Karpas-422 (cell line): ENCODE measurements at regions not wholly inside any gene's neighbourhood (a gene's known extent, or its start where the extent isn't known, plus 50 kb on each side); places are given as distances from the start of the nearest gene placed in this dataset.
"Not testable (repeated sequence)": the region's sequence is repeated elsewhere in the genome, so short reads cannot be mapped to it uniquely, and the experiment has no call there.

Source experiments
- DNase-seq: peaks from one replicate; pipeline ENCODE4 v3.0.0-alpha.2; 2015
- H2AFZ ChIP-seq: fragments of 200-600 bp; sonication (generic); 2 replicates; pipeline ENCODE4 v1.6.1; 2014; ENCODE audit warnings: antibody characterized with exemption, low read length, mixed read lengths
- H3K27ac ChIP-seq: fragments of 200-600 bp; sonication (generic); 2 replicates; pipeline ENCODE4 v1.5.1; 2014; ENCODE audit warnings: mild to moderate bottlenecking, low read length, moderate library complexity
- H3K27me3 ChIP-seq: fragments of 200-600 bp; sonication (generic); 2 replicates; pipeline ENCODE4 v1.6.1; 2014; ENCODE audit warnings: low read length, mixed read lengths
- H3K36me3 ChIP-seq: fragments of 200-600 bp; sonication (generic); 2 replicates; pipeline ENCODE4 v1.6.1; 2014; ENCODE audit warnings: low read length, mixed read lengths; ENCODE audit not compliant: insufficient read depth
- H3K4me1 ChIP-seq: fragments of 200-600 bp; sonication (generic); 2 replicates; pipeline ENCODE4 v1.6.1; 2014; ENCODE audit warnings: mild to moderate bottlenecking, low read length, mixed read lengths
- H3K4me2 ChIP-seq: fragments of 200-600 bp; sonication (generic); 2 replicates; pipeline ENCODE4 v1.6.1; 2014; ENCODE audit warnings: low read length, low read depth, mild to moderate bottlenecking; ENCODE audit not compliant: poor library complexity, severe bottlenecking
- H3K4me3 ChIP-seq: fragments of 200-600 bp; sonication (generic); 2 replicates; pipeline ENCODE4 v1.5.1; 2014; ENCODE audit warnings: mild to moderate bottlenecking, antibody characterized with exemption, low read length, mixed read lengths
- H3K79me2 ChIP-seq: fragments of 200-600 bp; sonication (generic); 2 replicates; pipeline ENCODE4 v1.6.1; 2014; ENCODE audit warnings: mild to moderate bottlenecking, low read length, mixed read lengths
- H3K9ac ChIP-seq: fragments of 200-600 bp; sonication (generic); 2 replicates; pipeline ENCODE4 v1.6.0; 2014; ENCODE audit warnings: low read length
- H3K9me2 ChIP-seq: fragments of 200-600 bp; sonication (generic), shearing (Covaris generic); replicated peaks from 2 replicates; pipeline ENCODE4 v1.6.0; 2014; ENCODE audit warnings: mild to moderate bottlenecking, low read length, moderate library complexity; ENCODE audit not compliant: insufficient read depth
- H3K9me3 ChIP-seq: fragments of 300-700, 200-600 bp; sonication (generic); 2 replicates; pipeline ENCODE4 v1.6.1; 2014; ENCODE audit warnings: low read length, mixed read lengths
- H4K20me1 ChIP-seq: fragments of 200-600 bp; sonication (generic); 2 replicates; pipeline ENCODE4 v1.6.1; 2014; ENCODE audit warnings: mild to moderate bottlenecking, antibody characterized with exemption, low read length, low read depth; ENCODE audit not compliant: insufficient read depth

DNA sequence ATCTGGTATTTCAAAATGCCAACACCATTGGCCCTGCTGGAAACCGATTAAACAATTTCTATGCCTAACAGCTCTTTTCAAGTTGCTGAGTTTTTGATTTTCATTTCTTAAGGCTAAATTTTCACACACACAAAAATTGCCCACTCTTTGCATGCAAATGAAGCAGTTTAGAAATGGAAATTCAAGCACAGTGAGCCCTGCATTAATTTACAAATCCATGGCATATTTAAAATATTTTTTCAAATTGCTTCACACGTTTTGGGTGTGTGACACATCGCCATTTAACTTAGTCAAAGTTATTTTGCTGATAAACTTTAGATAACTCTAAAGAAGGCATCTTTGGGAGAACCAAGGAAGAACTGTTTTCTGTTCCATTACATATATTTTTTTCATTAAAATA, 184.8 kb downstream of the TXNL1 start:
- no peak for DNase-seq
- Histone ChIP-seq H3K4me2 (no peak overlapping the region), H3K27ac (no peak overlapping the region), H3K27me3 (no peaks in the 10 kb centered on the region), H3K79me2 (no peaks in the 10 kb centered on the region), H2AFZ (no peak overlapping the region), H3K4me3 (no peak overlapping the region), H3K9me2 (no peaks in the 10 kb centered on the region), H3K4me1 (no peaks in the 10 kb centered on the region), H4K20me1 (no peaks in the 10 kb centered on the region), H3K9me3 (no peaks in the 10 kb centered on the region), H3K9ac (no peak overlapping the region), H3K36me3 (no peaks in the 10 kb centered on the region)

DNA sequence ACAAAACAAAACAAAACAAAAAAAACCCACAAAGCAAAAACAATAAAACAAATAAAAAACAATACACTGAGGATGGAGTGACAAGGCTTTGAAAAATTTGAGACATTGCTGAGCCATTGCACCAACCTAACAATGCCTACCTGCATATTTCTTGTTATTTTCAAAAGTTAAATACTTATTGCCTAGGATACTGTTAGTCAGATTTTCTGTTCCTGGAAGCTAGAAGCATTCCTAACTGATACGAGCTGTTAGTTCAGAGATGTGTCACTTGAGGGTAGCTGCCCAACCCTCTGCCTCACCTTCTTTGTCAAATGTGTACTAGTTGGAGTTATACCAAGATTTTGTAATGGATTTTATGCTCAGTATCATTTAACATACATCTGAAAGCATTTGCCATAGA, 187.2 kb downstream of the TXNL1 start:
- no peaks in the 10 kb centered on the region for H3K36me3 ChIP-seq
- H3K9ac ChIP-seq: no peak overlapping the region
- no peaks in the 10 kb centered on the region for H3K27me3 ChIP-seq
- H3K9me3 ChIP-seq: no peaks in the 10 kb centered on the region
- H3K4me3 ChIP-seq: no peak overlapping the region
- no peaks in the 10 kb centered on the region for H3K4me1 ChIP-seq
- H3K9me2 ChIP-seq: no peaks in the 10 kb centered on the region
- H3K4me2 ChIP-seq: no peak overlapping the region
- H2AFZ ChIP-seq: no peak overlapping the region
- no peaks in the 10 kb centered on the region for H4K20me1 ChIP-seq
- no peak overlapping the region for H3K27ac ChIP-seq
- no peak for DNase-seq
- no peaks in the 10 kb centered on the region for H3K79me2 ChIP-seq

DNA sequence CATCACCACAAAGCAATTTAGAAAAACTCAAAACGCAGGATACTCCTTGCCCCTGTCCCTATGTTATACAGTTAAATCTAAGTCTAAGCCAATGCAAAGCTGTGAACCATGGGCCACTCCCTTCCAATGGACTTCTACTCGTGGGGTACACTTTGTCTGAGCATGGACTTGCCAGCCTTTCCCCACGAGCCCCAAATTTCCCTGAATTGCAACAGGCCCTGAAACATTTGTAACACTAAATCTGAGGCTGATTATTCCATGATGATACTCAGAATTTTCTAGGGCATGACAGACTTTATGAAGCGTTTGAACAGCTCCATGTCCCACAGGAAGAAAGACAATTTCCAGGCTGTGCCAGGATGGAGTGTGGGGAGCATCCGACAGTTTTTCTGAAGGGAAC, 189.6 kb downstream of the TXNL1 start:
- no peak overlapping the region for H3K27ac ChIP-seq
- no peak overlapping the region for H3K4me3 ChIP-seq
- no peaks in the 10 kb centered on the region for H3K79me2 ChIP-seq
- H2AFZ ChIP-seq: no peak overlapping the region
- H3K27me3 ChIP-seq: no peaks in the 10 kb centered on the region
- no peaks in the 10 kb centered on the region for H4K20me1 ChIP-seq
- no peak overlapping the region for H3K4me2 ChIP-seq
- H3K9ac ChIP-seq: no peak overlapping the region
- no peaks in the 10 kb centered on the region for H3K9me2 ChIP-seq
- H3K36me3 ChIP-seq: no peaks in the 10 kb centered on the region
- H3K4me1 ChIP-seq: no peaks in the 10 kb centered on the region
- H3K9me3 ChIP-seq: no peaks in the 10 kb centered on the region
- DNase-seq: no peak

DNA sequence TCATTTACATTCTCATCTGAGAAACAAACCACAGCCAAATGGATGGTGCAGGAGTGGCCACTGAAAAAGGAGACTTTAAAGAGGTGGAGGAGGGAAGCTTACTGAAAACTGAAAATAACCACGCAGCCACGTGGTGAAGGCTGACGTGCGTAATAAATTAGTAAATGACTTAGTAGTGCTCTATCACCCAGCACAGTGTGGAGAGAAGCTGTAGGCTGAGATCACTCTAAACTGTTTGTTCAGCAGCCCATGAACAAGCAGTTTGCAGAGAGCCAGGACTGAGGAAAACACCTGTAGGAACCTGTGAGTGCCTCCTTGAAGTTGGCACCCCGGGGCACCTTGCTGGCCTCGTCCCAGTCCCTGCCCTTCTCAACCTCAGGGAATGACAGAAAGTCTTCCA, 193.0 kb downstream of the TXNL1 start:
- Histone ChIP-seq H3K9me2 (no peaks in the 10 kb centered on the region), H3K9ac (no peak overlapping the region)

DNA sequence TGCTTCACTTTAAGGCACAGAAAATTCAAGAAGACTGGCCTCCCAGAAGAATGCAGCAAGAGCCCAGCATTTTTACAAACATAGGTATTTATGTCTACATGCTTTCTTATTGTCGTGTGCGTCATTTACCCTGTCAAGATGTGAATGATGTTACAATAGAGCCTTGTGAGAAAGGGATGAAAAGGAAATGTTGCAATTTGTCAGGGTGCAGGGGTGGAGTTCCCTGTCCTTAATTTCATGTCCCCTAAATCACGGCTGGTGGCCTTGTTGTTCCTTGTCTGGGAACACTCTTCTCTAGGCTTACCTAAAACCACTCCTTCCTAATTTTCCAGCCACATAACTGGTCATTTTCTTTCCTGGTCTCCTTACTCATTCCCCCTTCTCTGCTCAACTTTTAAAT, 194.2 kb downstream of the TXNL1 start:
- Histone ChIP-seq H3K36me3 (no peaks in the 10 kb centered on the region), H3K9me2 (no peaks in the 10 kb centered on the region), H3K27ac (no peak overlapping the region), H3K27me3 (no peaks in the 10 kb centered on the region), H3K9ac (no peak overlapping the region), H2AFZ (no peak overlapping the region), H3K4me3 (no peak overlapping the region), H3K4me2 (no peak overlapping the region), H3K4me1 (no peaks in the 10 kb centered on the region), H3K9me3 (no peaks in the 10 kb centered on the region), H4K20me1 (no peaks in the 10 kb centered on the region), H3K79me2 (no peaks in the 10 kb centered on the region)
- DNase-seq: no peak

More for the DNA sequence above, 193.0 kb downstream of the TXNL1 start:
- Histone ChIP-seq H3K27ac (no peak overlapping the region), H2AFZ (no peak overlapping the region), H3K79me2 (no peaks in the 10 kb centered on the region), H3K27me3 (no peaks in the 10 kb centered on the region), H3K4me3 (no peak overlapping the region), H3K4me1 (no peaks in the 10 kb centered on the region), H3K4me2 (no peak overlapping the region), H4K20me1 (no peaks in the 10 kb centered on the region), H3K36me3 (no peaks in the 10 kb centered on the region), H3K9me3 (no peaks in the 10 kb centered on the region)
- no peak for DNase-seq

DNA sequence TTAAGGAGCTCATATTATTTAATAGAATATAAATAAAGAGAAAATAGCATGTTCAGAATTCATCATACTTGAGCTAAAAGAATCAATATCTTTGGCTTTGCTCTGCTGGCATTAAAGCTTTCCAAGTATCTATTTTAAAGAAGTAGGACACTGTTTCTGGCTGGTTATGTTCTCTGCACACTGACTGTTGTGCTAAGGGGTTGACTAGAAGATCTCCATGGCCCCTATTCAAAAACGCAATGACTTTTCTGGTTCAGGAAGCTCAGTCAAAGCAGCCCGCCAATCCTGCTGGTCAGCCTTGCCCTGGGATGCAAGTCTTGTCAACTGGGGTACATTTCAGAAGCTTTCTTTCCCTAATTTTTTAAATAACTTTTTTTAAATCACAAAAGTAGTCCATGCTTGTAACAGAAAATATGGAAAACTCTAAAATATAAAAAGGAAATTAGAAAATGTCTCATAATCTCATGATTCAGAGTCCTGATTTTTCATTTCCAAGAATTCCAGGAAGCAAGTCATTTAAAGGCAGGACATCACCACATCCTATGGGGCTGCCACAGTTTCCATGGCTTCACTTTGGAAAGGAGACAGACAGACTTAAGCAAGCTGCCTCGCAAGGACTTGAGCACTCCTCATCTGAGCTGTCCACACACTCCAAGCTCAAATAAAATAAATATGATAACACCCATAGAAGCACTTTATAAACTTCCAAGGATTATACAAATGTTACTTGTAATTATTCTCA, 195.1 kb downstream of the TXNL1 start:
- Histone ChIP-seq H3K79me2 (no peaks in the 10 kb centered on the region), H3K9me2 (no peaks in the 10 kb centered on the region), H2AFZ (no peak overlapping the region), H3K9me3 (no peaks in the 10 kb centered on the region), H3K36me3 (no peaks in the 10 kb centered on the region), H4K20me1 (no peaks in the 10 kb centered on the region), H3K9ac (no peak overlapping the region), H3K4me2 (no peak overlapping the region), H3K4me1 (no peaks in the 10 kb centered on the region), H3K4me3 (no peak overlapping the region), H3K27me3 (no peaks in the 10 kb centered on the region), H3K27ac (no peak overlapping the region)
- DNase-seq: no peak

DNA sequence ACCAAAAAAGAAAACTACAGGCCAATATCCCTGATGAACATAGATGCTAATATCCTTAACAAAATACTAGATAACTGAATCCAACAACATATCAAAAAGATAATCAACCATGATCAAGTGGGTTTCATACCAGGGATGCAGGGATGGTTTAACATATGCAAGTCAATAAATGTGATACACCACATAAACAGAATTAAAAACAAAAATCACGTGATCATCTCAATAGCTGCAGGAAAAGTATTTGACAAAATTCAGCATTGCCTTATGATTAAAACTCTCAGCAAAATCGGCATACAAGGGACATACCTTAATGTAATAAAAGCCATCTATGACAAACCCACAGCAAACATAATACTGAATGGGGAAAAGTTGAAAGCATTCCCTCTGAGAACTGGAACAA, 199.9 kb downstream of the TXNL1 start:
- not testable (repeated sequence) for H2AFZ ChIP-seq, H3K36me3 ChIP-seq, H3K9ac ChIP-seq, H3K27me3 ChIP-seq, H4K20me1 ChIP-seq, H3K4me3 ChIP-seq, H3K27ac ChIP-seq, DNase-seq, H3K9me2 ChIP-seq, H3K4me1 ChIP-seq, H3K4me2 ChIP-seq, H3K9me3 ChIP-seq, H3K79me2 ChIP-seq

DNA sequence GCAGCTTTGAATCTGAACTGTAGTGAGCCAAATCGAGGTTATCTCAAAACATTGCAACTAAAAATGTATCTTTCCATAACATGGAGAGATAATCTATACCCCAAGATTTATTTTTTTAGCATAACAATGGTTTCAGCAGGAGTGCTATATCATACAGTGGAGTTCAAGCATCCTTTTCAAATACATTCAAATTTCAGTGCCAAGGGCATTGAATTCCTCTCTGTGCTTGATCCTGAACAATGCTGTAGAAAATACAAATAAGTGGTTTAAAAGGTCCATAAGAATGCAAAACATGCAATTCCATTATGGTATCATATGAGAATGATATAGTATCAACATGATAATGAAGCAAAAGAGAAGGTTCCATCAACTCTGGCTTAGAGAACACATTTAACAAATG, 201.7 kb downstream of the TXNL1 start:
- no peaks in the 10 kb centered on the region for H3K9me3 ChIP-seq
- no peaks in the 10 kb centered on the region for H4K20me1 ChIP-seq
- no peak for DNase-seq
- H3K27ac ChIP-seq: no peak overlapping the region
- no peak overlapping the region for H3K4me2 ChIP-seq
- H3K4me3 ChIP-seq: no peak overlapping the region
- no peaks in the 10 kb centered on the region for H3K79me2 ChIP-seq
- no peak overlapping the region for H3K9ac ChIP-seq
- no peaks in the 10 kb centered on the region for H3K27me3 ChIP-seq
- no peaks in the 10 kb centered on the region for H3K36me3 ChIP-seq
- no peaks in the 10 kb centered on the region for H3K4me1 ChIP-seq
- no peaks in the 10 kb centered on the region for H3K9me2 ChIP-seq
- H2AFZ ChIP-seq: no peak overlapping the region

DNA sequence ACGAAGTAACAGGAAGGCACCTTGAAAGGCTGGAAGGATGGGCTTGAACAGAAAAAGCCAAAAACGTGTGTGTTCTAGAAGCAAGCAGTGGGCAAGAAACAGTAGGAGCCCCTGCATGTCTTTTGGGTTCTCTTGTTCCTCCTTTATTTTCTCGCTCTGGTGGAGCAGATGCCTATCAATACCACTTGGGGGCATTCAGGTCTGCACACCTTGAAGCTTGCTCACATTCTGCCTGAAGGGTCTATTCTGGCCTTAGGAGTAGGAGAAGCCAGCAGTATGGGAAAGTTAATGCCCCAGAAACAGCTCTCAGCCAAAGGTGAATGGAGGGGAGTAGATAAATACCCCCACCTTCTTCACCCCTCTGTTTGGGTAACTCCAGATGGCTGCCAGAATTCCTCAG, 204.5 kb downstream of the TXNL1 start:
- no peaks in the 10 kb centered on the region for H3K27me3 ChIP-seq
- H3K9me2 ChIP-seq: no peaks in the 10 kb centered on the region
- no peaks in the 10 kb centered on the region for H3K4me1 ChIP-seq
- H2AFZ ChIP-seq: no peak overlapping the region
- no peak overlapping the region for H3K27ac ChIP-seq
- H3K9ac ChIP-seq: no peak overlapping the region
- no peaks in the 10 kb centered on the region for H4K20me1 ChIP-seq
- H3K36me3 ChIP-seq: no peaks in the 10 kb centered on the region
- H3K4me2 ChIP-seq: no peak overlapping the region
- H3K9me3 ChIP-seq: no peaks in the 10 kb centered on the region
- no peak overlapping the region for H3K4me3 ChIP-seq
- no peak for DNase-seq
- no peaks in the 10 kb centered on the region for H3K79me2 ChIP-seq
